ENCODE measurements at regions not wholly inside any gene's neighbourhood (a gene's known extent, or its start where the extent isn't known, plus 50 kb on each side); places are given as distances from the start of the nearest gene placed in this dataset.

- TF ChIP-seq THRA (IDR thresholded peaks at IDR 0.05) (no peak), E2F4 (CRISPR knock-in tag; IDR thresholded peaks at IDR 0.05; ENCODE audit: low read depth) (no peak), MYC (IDR thresholded peaks at IDR 0.05; ENCODE audit: low read depth, low read length) (peak; percentile 52; the same call in 1 of the 2 replicates), MYC (CRISPR knock-in tag; IDR thresholded peaks at IDR 0.05; ENCODE audit: borderline replicate concordance, low read depth) (no peak), MED1 (CRISPR knock-in tag; IDR thresholded peaks at IDR 0.05; ENCODE audit: borderline replicate concordance) (no peak), NFIX (CRISPR knock-in tag; IDR thresholded peaks at IDR 0.05; ENCODE audit: low read depth) (no peak), ZBTB12 (CRISPR knock-in tag; IDR thresholded peaks at IDR 0.05) (peak; percentile 65), SMAD2 (IDR thresholded peaks at IDR 0.05; ENCODE audit: low read depth, low read length) (no peak), CBX1 (IDR thresholded peaks at IDR 0.05; ENCODE audit: low read depth) (no peak), ZNF655 (CRISPR knock-in tag; IDR thresholded peaks at IDR 0.05) (no peak), CCAR2 (IDR thresholded peaks at IDR 0.05; ENCODE audit: low read depth, low read length) (no peak), PHB2 (IDR thresholded peaks at IDR 0.05; ENCODE audit: low read depth) (no peak), ETV1 (tag; conservative IDR thresholded peaks at IDR 0.05; ENCODE audit: low read depth) (peak; percentile 17; the same call in 1 of the 2 replicates), RUNX1 (IDR thresholded peaks at IDR 0.05; ENCODE audit: low read depth) (no peak), ZNF217 (CRISPR knock-in tag; IDR thresholded peaks at IDR 0.05) (no peak), CEBPG (CRISPR knock-in tag; IDR thresholded peaks at IDR 0.05) (no peak), CEBPG (tag; conservative IDR thresholded peaks at IDR 0.05 in 1 of 2, IDR thresholded peaks at IDR 0.05 in 1 of 2) (peak in 1 of 2 experiments; percentile 63; a peak in 2 of 4 replicates), USF2 (CRISPR knock-in tag; IDR thresholded peaks at IDR 0.05) (no peak), CBFB (CRISPR knock-in tag; IDR thresholded peaks at IDR 0.05) (no peak), SRSF3 (IDR thresholded peaks at IDR 0.05; ENCODE audit: insufficient read depth, low read length) (no peak), GMEB1 (CRISPR knock-in tag; IDR thresholded peaks at IDR 0.05) (peak; percentile 43), SETDB1 (IDR thresholded peaks at IDR 0.05; ENCODE audit: low read length) (no peak), POLR2AphosphoS2 (IDR thresholded peaks at IDR 0.05; ENCODE audit: low read length) (no peak), CBFA2T3 (IDR thresholded peaks at IDR 0.05) (no peak; the same call in 1 of the 2 replicates)
Observed at GRCh38 chr20:22414305-22414742, 170.0 kb downstream of the FOXA2 start (continued).

Measured in K562 (cell line).